ENCODE measurements at regions not wholly inside any gene's neighbourhood (a gene's known extent, or its start where the extent isn't known, plus 50 kb on each side); places are given as distances from the start of the nearest gene placed in this dataset.

DNA sequence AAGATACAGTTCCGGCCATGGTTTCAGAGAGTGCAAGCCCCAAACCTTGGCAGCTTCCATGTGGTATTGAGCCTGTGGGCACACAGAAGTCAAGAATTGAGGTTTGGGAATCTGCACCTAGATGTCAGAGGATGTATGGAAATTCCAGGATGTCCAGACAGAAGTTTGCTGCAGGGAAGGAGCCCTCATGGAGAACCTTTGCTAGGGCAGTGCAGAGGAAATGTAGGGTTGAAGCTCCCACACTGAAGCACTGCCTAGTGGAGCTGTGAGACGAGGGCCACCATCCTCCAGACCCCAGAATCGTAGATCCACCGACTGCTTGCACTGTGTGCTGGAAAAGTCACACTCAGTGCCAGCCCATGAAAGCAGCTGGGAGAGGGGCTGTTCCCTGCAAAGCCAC lies 267.5 kb downstream of the OGFRL1 start:
- Histone ChIP-seq H3K9me3 (peaks cover 0 to 10% (median 6%) of the 10 kb centered on the region in 4 donors), H3K36me3 (no peaks in the 10 kb centered on the region), H3K27ac (no peak overlapping the region), H3K27me3 (no peaks in the 10 kb centered on the region), H3K4me3 (no peak overlapping the region), H3K4me1 (no peaks in the 10 kb centered on the region)
- intact Hi-C loops (cut with DNase I), result no loop called here
- 85 to 86% methylated on average over 4 of the region's 4 CpGs for WGBS, 2 donors
- no peak for DNase-seq
- TF ChIP-seq EP300 (IDR thresholded peaks at IDR 0.05) (no peak), POLR2A (IDR thresholded peaks at IDR 0.05) (no peak), POLR2AphosphoS5 (IDR thresholded peaks at IDR 0.05) (no peak)
- TF ChIP-seq, protein P1, sequence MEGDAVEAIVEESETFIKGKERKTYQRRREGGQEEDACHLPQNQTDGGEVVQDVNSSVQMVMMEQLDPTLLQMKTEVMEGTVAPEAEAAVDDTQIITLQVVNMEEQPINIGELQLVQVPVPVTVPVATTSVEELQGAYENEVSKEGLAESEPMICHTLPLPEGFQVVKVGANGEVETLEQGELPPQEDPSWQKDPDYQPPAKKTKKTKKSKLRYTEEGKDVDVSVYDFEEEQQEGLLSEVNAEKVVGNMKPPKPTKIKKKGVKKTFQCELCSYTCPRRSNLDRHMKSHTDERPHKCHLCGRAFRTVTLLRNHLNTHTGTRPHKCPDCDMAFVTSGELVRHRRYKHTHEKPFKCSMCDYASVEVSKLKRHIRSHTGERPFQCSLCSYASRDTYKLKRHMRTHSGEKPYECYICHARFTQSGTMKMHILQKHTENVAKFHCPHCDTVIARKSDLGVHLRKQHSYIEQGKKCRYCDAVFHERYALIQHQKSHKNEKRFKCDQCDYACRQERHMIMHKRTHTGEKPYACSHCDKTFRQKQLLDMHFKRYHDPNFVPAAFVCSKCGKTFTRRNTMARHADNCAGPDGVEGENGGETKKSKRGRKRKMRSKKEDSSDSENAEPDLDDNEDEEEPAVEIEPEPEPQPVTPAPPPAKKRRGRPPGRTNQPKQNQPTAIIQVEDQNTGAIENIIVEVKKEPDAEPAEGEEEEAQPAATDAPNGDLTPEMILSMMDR (IDR thresholded peaks at IDR 0.05), result no peak

DNA sequence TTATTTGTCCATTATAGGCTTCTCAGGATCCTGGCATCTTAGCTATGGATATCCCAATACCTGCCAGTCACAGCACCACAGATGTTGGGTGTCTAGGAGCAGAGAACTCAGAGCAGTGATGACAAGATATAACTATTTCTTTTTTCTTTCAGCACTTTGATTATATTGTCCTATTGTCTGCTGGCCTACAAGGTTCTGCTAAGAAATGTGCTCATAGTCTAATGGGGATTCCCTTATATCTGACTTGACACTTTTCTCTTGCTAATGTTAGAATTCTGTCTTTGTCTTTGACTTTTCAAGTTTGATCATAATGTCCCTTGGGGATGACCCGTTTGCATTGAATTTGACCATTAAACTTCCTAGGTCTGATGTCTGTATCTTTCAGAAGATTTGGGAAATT lies 270.4 kb downstream of the OGFRL1 start:
- Histone ChIP-seq H3K27me3 (no peaks in the 10 kb centered on the region), H3K36me3 (no peaks in the 10 kb centered on the region), H3K9me3 (peaks cover 0 to 10% (median 5%) of the 10 kb centered on the region in 4 donors), H3K27ac (no peak overlapping the region), H3K4me3 (no peak overlapping the region), H3K4me1 (no peaks in the 10 kb centered on the region)
- TF ChIP-seq POLR2AphosphoS5 (IDR thresholded peaks at IDR 0.05), result no peak
- no peak for TF ChIP-seq EP300 (IDR thresholded peaks at IDR 0.05)
- TF ChIP-seq, protein P1 (IDR thresholded peaks at IDR 0.05), result no peak
- no peak for TF ChIP-seq POLR2A (IDR thresholded peaks at IDR 0.05)
- no peak for DNase-seq
- 84 to 96% methylated on average over 1 of the region's 1 CpG for WGBS, 2 donors
- intact Hi-C loops (cut with DNase I), result no loop called here

DNA sequence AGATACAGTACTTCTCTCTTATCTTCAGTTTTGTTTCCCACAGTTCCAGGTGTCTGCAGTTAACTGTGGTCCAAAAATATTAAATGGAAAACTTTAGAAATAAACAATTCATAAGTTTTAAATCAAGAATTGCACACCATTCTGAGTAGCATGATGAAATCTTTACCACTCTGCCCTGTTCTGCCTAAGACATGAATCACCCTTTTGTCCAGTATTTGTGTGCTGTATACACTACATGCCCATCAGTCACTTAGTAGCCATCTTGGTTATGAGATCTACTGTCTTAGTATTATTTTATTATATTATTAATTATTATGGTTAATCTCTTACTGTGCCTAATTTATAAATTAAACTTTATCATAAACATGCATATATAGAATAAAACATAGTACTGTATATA lies 279.0 kb downstream of the OGFRL1 start:
- TF ChIP-seq, protein P1 (IDR thresholded peaks at IDR 0.05), result no peak
- TF ChIP-seq POLR2AphosphoS5 (IDR thresholded peaks at IDR 0.05), result no peak
- TF ChIP-seq POLR2A (IDR thresholded peaks at IDR 0.05), result no peak
- TF ChIP-seq EP300 (IDR thresholded peaks at IDR 0.05), result no peak
- DNase-seq, result no peak
- Histone ChIP-seq H3K27me3 (no peaks in the 10 kb centered on the region), H3K4me3 (no peak overlapping the region), H3K9me3 (no peaks in the 10 kb centered on the region), H3K36me3 (no peaks in the 10 kb centered on the region), H3K4me1 (no peaks in the 10 kb centered on the region), H3K27ac (no peak overlapping the region)
- intact Hi-C loops (cut with DNase I), result no loop called here

DNA sequence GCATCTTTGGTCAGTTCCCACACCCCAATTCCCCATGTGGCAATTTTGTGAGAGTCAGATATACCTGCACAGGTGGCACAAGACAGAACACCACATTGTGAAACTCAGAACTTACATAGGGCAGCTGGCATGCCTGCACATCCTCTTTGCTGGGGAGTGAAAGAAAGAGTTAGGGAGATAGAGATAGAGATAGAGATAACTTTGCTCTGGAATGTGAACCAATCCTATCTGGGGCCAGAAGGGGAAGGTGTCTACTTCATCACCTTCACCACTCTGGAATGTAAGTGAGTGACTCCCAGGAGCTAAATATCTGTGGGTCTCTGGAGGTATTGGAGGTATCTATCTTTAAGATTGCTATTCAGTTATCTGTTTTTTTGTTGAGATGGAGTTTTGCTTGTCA lies 289.2 kb downstream of the OGFRL1 start:
- H3K36me3 ChIP-seq, result no peaks in the 10 kb centered on the region
- TF ChIP-seq, protein P1 (IDR thresholded peaks at IDR 0.05), result no peak
- TF ChIP-seq EP300 (IDR thresholded peaks at IDR 0.05) (no peak), POLR2AphosphoS5 (IDR thresholded peaks at IDR 0.05) (no peak), POLR2A (IDR thresholded peaks at IDR 0.05) (no peak)

DNA sequence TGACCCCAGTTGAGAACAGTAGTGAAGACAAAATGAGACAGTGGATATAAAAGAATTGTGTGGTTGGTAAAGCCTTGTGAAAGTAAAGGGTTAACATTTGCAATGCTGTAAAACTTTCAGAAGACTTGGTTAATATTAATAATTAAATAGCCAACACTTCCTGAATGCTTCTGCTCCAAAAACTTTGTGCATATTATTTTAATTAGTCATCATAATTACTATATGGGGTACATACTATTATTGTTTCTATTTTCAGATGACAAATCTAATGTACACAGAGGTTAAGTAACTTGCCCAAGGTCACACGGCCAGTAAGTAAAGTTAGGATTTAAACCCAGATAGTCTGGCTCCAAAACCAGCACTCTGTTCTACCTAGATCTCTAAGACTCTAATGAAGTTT lies 291.3 kb downstream of the OGFRL1 start:
- no peaks in the 10 kb centered on the region for H3K27me3 ChIP-seq
- H3K4me3 ChIP-seq, result no peak overlapping the region
- DNase-seq, result no peak
- H3K9me3 ChIP-seq, result no peaks in the 10 kb centered on the region
- intact Hi-C loops (cut with DNase I), result no loop called here
- no peak for TF ChIP-seq EP300 (IDR thresholded peaks at IDR 0.05)
- no peaks in the 10 kb centered on the region for H3K4me1 ChIP-seq
- 26 to 68% methylated on average over 1 of the region's 1 CpG for WGBS, 2 donors
- no peaks in the 10 kb centered on the region for H3K36me3 ChIP-seq
- no peak overlapping the region for H3K27ac ChIP-seq

More for the DNA sequence above, 289.2 kb downstream of the OGFRL1 start:
- intact Hi-C loops (cut with DNase I), result no loop called here
- DNase-seq, result no peak
- Histone ChIP-seq H3K4me3 (no peak overlapping the region), H3K9me3 (no peaks in the 10 kb centered on the region), H3K27me3 (no peaks in the 10 kb centered on the region), H3K27ac (no peak overlapping the region), H3K4me1 (no peaks in the 10 kb centered on the region)
